ENCODE measurements at regions not wholly inside any gene's neighbourhood (a gene's known extent, or its start where the extent isn't known, plus 50 kb on each side); places are given as distances from the start of the nearest gene placed in this dataset.

DNA sequence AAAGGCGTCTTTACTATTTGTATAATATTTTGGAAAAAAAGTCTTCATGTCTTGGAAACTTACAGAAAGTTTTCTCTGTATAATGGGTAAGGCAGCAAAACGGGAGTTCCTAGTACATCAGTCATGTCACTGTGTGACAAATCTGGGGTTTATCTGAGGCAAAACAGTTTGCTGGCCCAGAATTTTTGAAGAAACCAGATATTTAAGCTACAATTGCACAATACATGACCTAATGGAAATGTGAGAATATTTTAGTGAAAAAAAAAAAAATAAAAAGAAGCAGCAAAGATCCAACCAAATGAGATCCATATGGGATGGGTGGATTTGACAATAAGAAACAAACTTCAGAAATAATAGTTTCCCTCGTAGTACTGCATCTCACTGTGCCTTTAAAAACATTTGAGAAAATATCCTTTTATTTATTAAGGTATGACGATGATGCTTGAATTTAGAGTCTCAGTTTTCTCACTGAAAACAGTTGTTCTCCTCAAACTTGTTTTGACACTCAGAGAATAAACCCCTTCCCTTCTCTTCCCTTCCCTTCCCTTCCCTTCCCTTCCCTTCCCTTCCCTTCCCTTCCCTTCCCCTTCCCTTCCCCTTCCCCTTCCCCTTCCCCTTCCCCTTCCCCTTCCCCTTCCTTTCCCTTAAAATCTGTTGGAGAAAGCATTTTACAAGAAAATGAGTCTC lies 180.5 kb upstream of the TUT7 start:
- H3K9me3 ChIP-seq (ENCODE audit: insufficient read depth, low read depth, low read length), result no peaks in the 10 kb centered on the region
- no peaks in the 10 kb centered on the region for H3K4me1 ChIP-seq (ENCODE audit: insufficient read depth, low read length, poor library complexity, severe bottlenecking)
- H3K9ac ChIP-seq (ENCODE audit: low read depth, low read length, poor library complexity, severe bottlenecking), result no peak overlapping the region
- H3K4me2 ChIP-seq (ENCODE audit: low read depth, low read length, poor library complexity, severe bottlenecking), result no peak overlapping the region
- H3K9me2 ChIP-seq (replicated peaks; ENCODE audit: low read depth, low read length), result no peaks in the 10 kb centered on the region
- H3K4me3 ChIP-seq (ENCODE audit: low read length, poor library complexity, severe bottlenecking), result no peak overlapping the region
- H3K79me2 ChIP-seq (ENCODE audit: insufficient read depth, low read length), result no peaks in the 10 kb centered on the region
- H3K36me3 ChIP-seq (ENCODE audit: insufficient read depth, low read length), result no peaks in the 10 kb centered on the region
- no peak for TF ChIP-seq CTCF (conservative IDR thresholded peaks at IDR 0.05; ENCODE audit: low read length)
- no peak overlapping the region for H2AFZ ChIP-seq (ENCODE audit: low read length)
- no peaks in the 10 kb centered on the region for H4K20me1 ChIP-seq (ENCODE audit: insufficient read depth, low read length, poor library complexity, severe bottlenecking)
- H3F3A ChIP-seq (ENCODE audit: low read depth), result no peaks in the 10 kb centered on the region
- no peaks in the 10 kb centered on the region for H3K27me3 ChIP-seq (ENCODE audit: insufficient read depth, low read length, poor library complexity, severe bottlenecking)

DNA sequence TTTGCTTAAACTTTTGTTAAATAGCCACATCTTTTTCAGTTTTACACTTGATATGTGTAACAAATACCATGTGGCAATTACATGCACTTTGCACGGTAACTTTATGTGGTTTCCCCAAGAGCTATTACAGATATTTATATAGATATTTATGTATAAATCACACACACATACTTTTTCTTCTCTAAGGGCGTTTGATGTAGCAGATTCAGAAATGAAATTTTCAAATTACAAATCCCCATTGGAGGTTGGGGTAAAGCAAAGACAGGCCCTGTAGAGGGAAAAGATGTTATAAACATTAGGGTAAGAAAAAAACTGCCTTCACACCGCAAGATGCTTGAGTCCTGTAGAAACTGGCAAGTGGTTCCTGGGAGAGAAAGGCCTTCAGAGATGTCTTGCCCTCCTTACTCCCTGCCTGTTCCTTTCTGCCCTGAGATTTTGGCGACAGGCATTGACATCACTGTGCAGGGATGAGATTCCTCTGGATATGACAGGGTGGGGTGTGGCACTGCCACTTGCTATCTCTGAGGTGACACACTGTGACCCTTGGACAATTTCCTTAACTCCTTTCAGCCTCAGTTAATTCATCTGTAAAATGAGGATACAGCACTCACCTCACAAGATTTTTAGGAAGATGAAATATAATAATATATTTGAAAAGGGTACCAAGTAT lies 177.9 kb upstream of the TUT7 start:
- Histone ChIP-seq H3K4me3 (ENCODE audit: low read length, poor library complexity, severe bottlenecking) (no peak overlapping the region), H3K36me3 (ENCODE audit: insufficient read depth, low read length) (no peaks in the 10 kb centered on the region), H3K9ac (ENCODE audit: low read depth, low read length, poor library complexity, severe bottlenecking) (no peak overlapping the region), H3F3A (ENCODE audit: low read depth) (no peaks in the 10 kb centered on the region), H3K9me3 (ENCODE audit: insufficient read depth, low read depth, low read length) (no peaks in the 10 kb centered on the region), H3K27me3 (ENCODE audit: insufficient read depth, low read length, poor library complexity, severe bottlenecking) (no peaks in the 10 kb centered on the region), H3K9me2 (replicated peaks; ENCODE audit: low read depth, low read length) (no peaks in the 10 kb centered on the region), H3K4me2 (ENCODE audit: low read depth, low read length, poor library complexity, severe bottlenecking) (no peak overlapping the region), H2AFZ (ENCODE audit: low read length) (no peak overlapping the region), H3K4me1 (ENCODE audit: insufficient read depth, low read length, poor library complexity, severe bottlenecking) (no peaks in the 10 kb centered on the region), H3K79me2 (ENCODE audit: insufficient read depth, low read length) (no peaks in the 10 kb centered on the region), H4K20me1 (ENCODE audit: insufficient read depth, low read length, poor library complexity, severe bottlenecking) (no peaks in the 10 kb centered on the region)
- TF ChIP-seq CTCF (conservative IDR thresholded peaks at IDR 0.05; ENCODE audit: low read length) (no peak), EZH2phosphoT487 (IDR thresholded peaks at IDR 0.05; ENCODE audit: borderline replicate concordance) (no peak)

DNA sequence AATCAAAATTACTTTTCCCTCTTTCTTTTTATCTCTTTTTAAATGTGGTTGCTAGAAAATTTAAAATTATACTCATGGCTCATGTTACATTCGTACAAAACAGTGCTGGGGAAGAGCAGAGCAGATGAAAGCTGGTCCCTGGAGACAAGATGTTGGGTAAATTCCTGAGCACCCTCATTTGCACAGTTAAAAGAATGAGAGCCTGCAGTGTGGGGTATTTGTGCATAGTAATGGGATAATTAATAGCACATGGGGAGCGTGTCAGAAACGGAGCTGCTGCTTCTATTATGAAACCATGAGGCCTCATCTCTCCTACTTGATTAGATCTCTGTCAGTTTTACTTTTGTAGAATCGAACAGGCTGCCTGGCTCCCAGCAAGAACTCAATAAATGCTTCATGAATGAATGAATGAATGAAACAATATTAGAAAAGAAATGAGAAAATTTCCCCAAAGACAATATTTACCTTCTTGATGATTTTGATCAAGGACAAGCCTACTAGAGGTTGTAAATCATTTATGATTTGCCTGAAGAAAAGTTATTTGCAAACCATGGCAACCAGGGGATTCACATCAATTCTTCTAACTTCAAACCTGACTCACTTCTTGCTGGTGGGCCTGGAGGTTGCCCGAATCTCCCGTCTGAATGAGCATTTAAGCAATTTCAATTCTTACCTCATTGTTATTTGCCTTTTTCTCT lies 177.2 kb upstream of the TUT7 start:
- Histone ChIP-seq H3K79me2 (ENCODE audit: insufficient read depth, low read length) (no peaks in the 10 kb centered on the region), H3K9me3 (ENCODE audit: insufficient read depth, low read depth, low read length) (no peaks in the 10 kb centered on the region), H2AFZ (ENCODE audit: low read length) (no peak overlapping the region), H3K27me3 (ENCODE audit: insufficient read depth, low read length, poor library complexity, severe bottlenecking) (no peaks in the 10 kb centered on the region), H3K4me1 (ENCODE audit: insufficient read depth, low read length, poor library complexity, severe bottlenecking) (no peaks in the 10 kb centered on the region), H3F3A (ENCODE audit: low read depth) (no peaks in the 10 kb centered on the region), H3K9ac (ENCODE audit: low read depth, low read length, poor library complexity, severe bottlenecking) (no peak overlapping the region), H3K36me3 (ENCODE audit: insufficient read depth, low read length) (no peaks in the 10 kb centered on the region), H3K9me2 (replicated peaks; ENCODE audit: low read depth, low read length) (no peaks in the 10 kb centered on the region), H3K4me3 (ENCODE audit: low read length, poor library complexity, severe bottlenecking) (no peak overlapping the region), H4K20me1 (ENCODE audit: insufficient read depth, low read length, poor library complexity, severe bottlenecking) (no peaks in the 10 kb centered on the region), H3K4me2 (ENCODE audit: low read depth, low read length, poor library complexity, severe bottlenecking) (no peak overlapping the region)
- no peak for TF ChIP-seq EZH2phosphoT487 (IDR thresholded peaks at IDR 0.05; ENCODE audit: borderline replicate concordance)

Measured in Loucy (cell line).